ENCODE measurements at regions not wholly inside any gene's neighbourhood (a gene's known extent, or its start where the extent isn't known, plus 50 kb on each side); places are given as distances from the start of the nearest gene placed in this dataset.

DNA sequence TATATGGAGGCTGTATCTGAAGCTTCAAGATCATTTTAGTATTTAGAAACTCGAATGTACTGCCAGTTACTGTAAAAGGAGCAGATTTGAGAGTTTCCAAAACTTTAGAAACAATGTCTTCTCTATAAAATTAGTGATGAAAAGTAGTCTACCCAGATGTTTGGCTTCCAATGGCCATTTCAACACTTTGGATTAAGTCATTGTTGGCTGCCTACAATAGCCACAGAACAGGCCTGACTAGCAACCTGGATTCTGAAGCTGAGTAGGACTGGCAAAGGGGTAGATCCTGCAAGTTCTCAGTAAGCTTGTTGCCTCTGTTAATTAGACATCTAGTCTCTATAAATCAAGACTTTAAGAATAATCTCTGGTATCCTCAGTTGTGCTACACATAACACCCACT is 239.0 kb upstream of the KCNMB2 start:
- Histone ChIP-seq H3K4me1 (ENCODE audit: control insufficient read depth, insufficient read depth, low read length) (peaks cover 5% of the 10 kb centered on the region), H3K9me3 (ENCODE audit: control insufficient read depth, insufficient read depth, low read depth, low read length) (peaks cover 4% of the 10 kb centered on the region; the same call in 1 of the 2 replicates), H3K27ac (ENCODE audit: low read depth, low read length) (no peak overlapping the region), H3K27me3 (ENCODE audit: control insufficient read depth, insufficient read depth, low read length) (no peaks in the 10 kb centered on the region), H3K4me3 (ENCODE audit: low read depth, low read length) (no peak overlapping the region), H3K36me3 (ENCODE audit: control insufficient read depth, insufficient read depth, low read length) (no peaks in the 10 kb centered on the region), H3K9ac (ENCODE audit: low read length) (no peak overlapping the region)

DNA sequence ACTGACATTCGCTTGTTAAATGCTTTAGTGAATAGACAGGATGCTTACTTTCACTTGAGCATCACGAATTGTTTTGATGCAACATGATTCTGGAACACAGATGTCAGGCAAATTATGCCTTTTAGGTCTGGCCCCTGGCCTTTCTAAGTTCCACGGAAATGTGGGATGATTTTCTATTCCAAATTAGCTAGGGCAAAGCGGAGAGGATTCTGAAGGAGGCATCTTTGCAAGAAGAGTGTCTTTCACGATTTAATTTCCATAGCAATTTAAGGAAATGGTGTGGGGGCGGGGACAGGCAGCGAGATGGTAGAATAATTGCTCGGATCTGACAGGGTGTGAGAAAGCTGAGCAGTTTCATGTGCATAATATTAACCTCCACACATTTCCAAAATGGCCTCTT is 238.5 kb upstream of the KCNMB2 start:
- Histone ChIP-seq H3K9ac (ENCODE audit: low read length) (no peak overlapping the region), H3K27ac (ENCODE audit: low read depth, low read length) (no peak overlapping the region), H3K4me3 (ENCODE audit: low read depth, low read length) (no peak overlapping the region), H3K9me3 (ENCODE audit: control insufficient read depth, insufficient read depth, low read depth, low read length) (peaks cover 4% of the 10 kb centered on the region; the same call in 1 of the 2 replicates), H3K36me3 (ENCODE audit: control insufficient read depth, insufficient read depth, low read length) (no peaks in the 10 kb centered on the region), H3K27me3 (ENCODE audit: control insufficient read depth, insufficient read depth, low read length) (no peaks in the 10 kb centered on the region), H3K4me1 (ENCODE audit: control insufficient read depth, insufficient read depth, low read length) (peaks cover 5% of the 10 kb centered on the region)

DNA sequence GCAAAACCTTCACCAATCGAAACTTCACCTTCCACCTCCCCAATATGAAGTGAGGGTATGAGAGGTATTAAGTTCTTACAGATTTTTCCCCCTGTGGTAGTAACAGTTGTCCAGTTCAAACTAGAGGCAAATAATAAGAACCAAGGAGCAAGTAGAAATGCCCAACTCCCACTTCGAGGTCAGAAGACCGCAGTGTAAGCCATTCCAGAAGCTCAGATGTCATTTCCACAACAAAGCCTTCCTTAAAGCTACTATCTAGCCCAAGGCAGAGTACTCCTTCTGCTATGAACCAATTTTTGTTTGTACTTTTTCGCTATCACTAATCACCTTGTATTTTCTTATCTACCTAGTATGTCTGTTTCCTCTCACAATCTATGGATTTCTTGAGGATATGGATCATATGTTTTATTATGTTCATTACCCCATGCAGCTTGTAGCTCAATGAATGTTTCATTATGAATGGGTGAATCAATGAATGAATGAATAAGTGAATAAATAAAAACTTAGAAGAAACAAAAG is 235.7 kb upstream of the KCNMB2 start:
- H3K27me3 ChIP-seq (ENCODE audit: control insufficient read depth, insufficient read depth, low read length) = no peaks in the 10 kb centered on the region
- no peak overlapping the region for H3K4me3 ChIP-seq (ENCODE audit: low read depth, low read length)

DNA sequence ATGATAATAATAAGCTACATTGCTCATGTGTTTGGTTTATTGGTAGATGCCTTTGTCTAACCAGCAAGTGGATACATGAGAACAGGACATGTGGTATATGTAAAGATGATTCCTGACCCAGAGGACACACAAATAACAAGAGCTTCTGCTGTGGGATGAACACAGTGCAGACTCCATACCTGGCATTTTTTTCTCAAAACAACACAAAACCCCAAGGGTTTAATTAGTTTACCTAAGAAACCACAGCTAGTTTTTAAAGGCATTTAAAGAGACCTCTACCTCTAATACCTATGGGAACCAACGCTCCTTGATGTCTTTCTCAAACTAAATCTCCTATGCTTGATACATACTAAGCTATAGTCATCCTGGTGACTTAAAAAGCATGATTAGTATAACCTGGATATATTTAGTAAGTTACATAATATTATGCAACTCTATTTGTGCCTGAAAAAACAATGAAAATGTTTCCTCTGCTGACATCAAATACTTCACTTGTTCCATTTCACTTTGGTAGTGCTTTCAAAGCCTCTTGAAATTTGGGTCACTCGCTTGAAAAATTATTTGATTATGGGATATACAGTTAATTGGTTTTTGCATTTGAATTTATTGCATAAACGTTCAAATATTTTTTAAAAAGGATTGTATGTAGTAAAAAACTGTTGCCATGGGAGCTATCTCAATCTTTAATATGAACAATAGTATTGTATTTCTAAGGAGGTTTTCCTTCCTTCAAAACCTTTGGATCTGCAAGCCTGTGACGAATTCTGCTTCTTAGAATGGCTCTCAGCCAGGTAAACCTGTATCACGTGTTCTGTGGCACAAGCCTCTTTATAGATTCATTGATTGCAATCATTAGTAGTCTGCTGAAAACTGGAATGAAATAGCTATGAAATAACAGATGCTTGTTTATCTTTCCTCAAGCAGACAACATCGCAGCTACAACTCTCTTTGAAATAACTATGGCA is 233.0 kb upstream of the KCNMB2 start:
- Histone ChIP-seq H3K27ac (ENCODE audit: low read depth, low read length) (no peak overlapping the region), H3K4me3 (ENCODE audit: low read depth, low read length) (no peak overlapping the region), H3K36me3 (ENCODE audit: control insufficient read depth, insufficient read depth, low read length) (no peaks in the 10 kb centered on the region), H3K4me1 (ENCODE audit: control insufficient read depth, insufficient read depth, low read length) (peaks cover 5% of the 10 kb centered on the region), H3K9me3 (ENCODE audit: control insufficient read depth, insufficient read depth, low read depth, low read length) (peaks cover 2% of the 10 kb centered on the region; the same call in 1 of the 2 replicates), H3K27me3 (ENCODE audit: control insufficient read depth, insufficient read depth, low read length) (no peaks in the 10 kb centered on the region), H3K9ac (ENCODE audit: low read length) (no peak overlapping the region)

More for the DNA sequence above, 235.7 kb upstream of the KCNMB2 start:
- Histone ChIP-seq H3K9ac (ENCODE audit: low read length) (no peak overlapping the region), H3K36me3 (ENCODE audit: control insufficient read depth, insufficient read depth, low read length) (no peaks in the 10 kb centered on the region), H3K9me3 (ENCODE audit: control insufficient read depth, insufficient read depth, low read depth, low read length) (peaks cover 2% of the 10 kb centered on the region; the same call in 1 of the 2 replicates), H3K27ac (ENCODE audit: low read depth, low read length) (no peak overlapping the region), H3K4me1 (ENCODE audit: control insufficient read depth, insufficient read depth, low read length) (peaks cover 5% of the 10 kb centered on the region)

DNA sequence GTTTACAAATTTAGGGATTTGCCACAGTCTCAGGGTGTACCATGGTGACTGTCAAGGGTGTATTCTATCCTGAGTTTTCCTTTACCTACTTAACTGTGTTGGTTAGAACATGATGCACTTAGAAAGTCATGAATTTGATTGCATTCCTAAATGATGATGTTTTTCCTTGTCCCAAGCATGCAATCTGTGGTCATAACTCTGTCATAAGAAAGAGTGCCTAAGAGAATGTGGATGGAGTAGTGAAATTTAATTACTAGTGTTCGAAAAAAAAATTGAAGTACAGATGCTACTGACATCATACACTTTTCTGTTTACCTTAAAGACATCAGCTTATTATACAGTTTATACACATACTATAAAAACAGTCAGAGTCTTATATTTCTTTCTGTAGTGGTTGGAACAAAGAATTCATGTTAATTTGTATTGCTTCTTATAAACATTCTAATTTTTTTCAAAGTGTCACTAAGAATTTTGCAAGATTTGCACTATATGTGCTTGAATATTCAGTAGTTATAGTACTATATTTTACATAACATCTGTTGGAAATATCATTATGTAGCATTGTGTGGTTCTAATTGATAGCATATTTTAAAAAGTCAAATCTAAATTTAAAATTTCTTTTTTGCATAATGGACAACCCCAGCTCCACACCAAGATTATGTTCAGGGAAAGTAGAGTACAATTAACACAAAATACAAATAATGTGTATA is 231.3 kb upstream of the KCNMB2 start:
- Histone ChIP-seq H3K4me1 (ENCODE audit: control insufficient read depth, insufficient read depth, low read length) (peaks cover 5% of the 10 kb centered on the region), H3K9ac (ENCODE audit: low read length) (no peak overlapping the region), H3K27me3 (ENCODE audit: control insufficient read depth, insufficient read depth, low read length) (no peaks in the 10 kb centered on the region), H3K36me3 (ENCODE audit: control insufficient read depth, insufficient read depth, low read length) (no peaks in the 10 kb centered on the region), H3K9me3 (ENCODE audit: control insufficient read depth, insufficient read depth, low read depth, low read length) (peaks cover 2% of the 10 kb centered on the region; the same call in 1 of the 2 replicates), H3K4me3 (ENCODE audit: low read depth, low read length) (no peak overlapping the region), H3K27ac (ENCODE audit: low read depth, low read length) (no peak overlapping the region)

DNA sequence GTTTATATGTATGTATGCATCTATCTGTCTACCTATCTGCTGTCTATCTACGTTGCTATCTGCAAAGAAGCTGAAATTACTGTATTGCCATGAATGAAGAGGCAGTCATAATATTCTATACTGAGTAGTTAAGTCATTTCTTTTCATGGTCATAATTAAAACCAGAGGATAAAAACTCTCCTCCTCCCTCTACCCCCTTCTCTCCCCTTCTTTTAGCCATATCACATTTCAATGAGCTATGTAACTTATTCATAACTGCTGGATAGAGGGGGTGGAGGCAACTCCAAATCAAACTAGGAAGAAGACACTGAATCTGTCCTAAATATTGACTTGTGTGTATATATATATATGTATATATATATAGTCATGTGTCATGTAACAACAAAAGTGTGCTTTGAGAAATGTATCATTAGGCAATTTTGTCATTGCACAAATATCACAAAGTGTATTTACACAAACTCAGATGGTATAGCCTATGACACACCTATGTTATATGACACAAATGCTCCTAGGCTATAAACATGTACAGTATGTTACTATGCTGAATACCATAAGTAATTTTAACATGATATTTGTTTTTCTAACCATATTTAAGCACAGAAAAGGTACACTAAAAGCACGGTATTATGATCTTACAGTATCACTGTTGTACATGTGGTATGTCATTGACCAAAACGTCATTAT is 229.7 kb upstream of the KCNMB2 start:
- H3K27ac ChIP-seq (ENCODE audit: low read depth, low read length) = no peak overlapping the region
- H3K9me3 ChIP-seq (ENCODE audit: control insufficient read depth, insufficient read depth, low read depth, low read length) = peaks cover 2% of the 10 kb centered on the region; the same call in 1 of the 2 replicates
- no peaks in the 10 kb centered on the region for H3K27me3 ChIP-seq (ENCODE audit: control insufficient read depth, insufficient read depth, low read length)
- H3K36me3 ChIP-seq (ENCODE audit: control insufficient read depth, insufficient read depth, low read length) = no peaks in the 10 kb centered on the region
- no peak overlapping the region for H3K9ac ChIP-seq (ENCODE audit: low read length)
- H3K4me1 ChIP-seq (ENCODE audit: control insufficient read depth, insufficient read depth, low read length) = no peaks in the 10 kb centered on the region
- H3K4me3 ChIP-seq (ENCODE audit: low read depth, low read length) = no peak overlapping the region

DNA sequence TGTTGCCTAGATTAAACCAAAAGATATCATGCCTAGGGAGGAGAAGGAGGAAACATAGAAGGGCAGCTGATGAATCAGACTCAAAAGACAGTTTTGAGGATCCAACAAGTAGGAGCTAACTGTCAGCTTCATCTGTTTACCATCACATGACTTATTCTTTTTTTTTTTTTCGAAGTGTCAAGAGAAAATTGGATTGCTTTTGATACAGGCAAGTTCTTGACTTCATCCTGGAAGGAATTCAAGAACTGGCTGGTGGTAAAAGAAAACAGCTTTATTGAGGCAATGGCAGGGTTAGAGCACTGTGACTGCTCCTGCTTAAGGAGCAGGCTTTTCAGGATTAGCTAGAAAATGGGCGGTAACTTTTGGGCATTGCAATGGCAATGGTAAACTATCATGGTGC is 227.5 kb upstream of the KCNMB2 start:
- H3K9ac ChIP-seq (ENCODE audit: low read length) = no peak overlapping the region
- peaks cover 2% of the 10 kb centered on the region; the same call in 1 of the 2 replicates for H3K9me3 ChIP-seq (ENCODE audit: control insufficient read depth, insufficient read depth, low read depth, low read length)
- H3K27me3 ChIP-seq (ENCODE audit: control insufficient read depth, insufficient read depth, low read length) = no peaks in the 10 kb centered on the region
- H3K4me3 ChIP-seq (ENCODE audit: low read depth, low read length) = no peak overlapping the region
- no peaks in the 10 kb centered on the region for H3K4me1 ChIP-seq (ENCODE audit: control insufficient read depth, insufficient read depth, low read length)
- no peak overlapping the region for H3K27ac ChIP-seq (ENCODE audit: low read depth, low read length)
- H3K36me3 ChIP-seq (ENCODE audit: control insufficient read depth, insufficient read depth, low read length) = no peaks in the 10 kb centered on the region

DNA sequence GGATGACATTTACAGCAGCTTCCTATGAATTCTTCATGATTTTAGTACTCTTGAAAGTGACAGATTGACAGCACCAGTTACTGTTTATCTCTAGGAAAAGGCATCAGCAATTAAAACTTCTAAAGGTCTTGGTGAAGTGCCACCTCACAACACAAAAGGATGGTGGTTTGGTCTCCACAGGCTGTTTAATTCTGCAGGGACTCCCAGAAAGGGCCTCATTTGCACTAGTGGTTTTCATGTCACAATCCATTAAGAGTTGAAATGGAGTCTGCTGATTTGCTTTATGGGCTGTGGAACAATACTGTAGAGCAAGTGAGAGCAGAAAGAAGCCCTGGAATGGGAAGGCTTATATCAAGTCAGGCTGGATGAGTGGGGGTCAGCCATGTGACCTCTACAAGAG is 225.3 kb upstream of the KCNMB2 start:
- H3K4me3 ChIP-seq (ENCODE audit: low read depth, low read length) = no peak overlapping the region

DNA sequence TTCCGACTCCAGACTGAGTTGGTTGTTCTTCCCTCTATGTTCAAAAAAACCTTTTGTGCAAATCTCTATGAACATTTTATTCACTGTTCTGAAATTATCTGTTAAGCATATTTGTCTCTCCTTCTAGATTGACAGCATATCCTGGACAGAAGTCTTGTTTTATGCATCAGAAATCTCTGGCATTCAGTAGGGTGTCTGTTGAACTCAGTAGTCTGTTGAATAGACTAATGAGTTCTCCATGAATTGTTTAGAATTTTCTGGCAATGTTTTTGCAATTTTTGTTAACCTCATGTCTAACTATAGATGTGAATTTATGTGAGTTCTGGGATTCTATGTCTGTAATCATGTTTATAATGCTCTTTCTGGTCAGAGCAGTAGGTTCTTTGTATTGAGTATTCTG is 222.5 kb upstream of the KCNMB2 start:
- H3K4me1 ChIP-seq (ENCODE audit: control insufficient read depth, insufficient read depth, low read length) = no peaks in the 10 kb centered on the region; the same call in 1 of the 2 replicates
- no peaks in the 10 kb centered on the region for H3K27me3 ChIP-seq (ENCODE audit: control insufficient read depth, insufficient read depth, low read length)
- no peaks in the 10 kb centered on the region for H3K9me3 ChIP-seq (ENCODE audit: control insufficient read depth, insufficient read depth, low read depth, low read length)
- H3K36me3 ChIP-seq (ENCODE audit: control insufficient read depth, insufficient read depth, low read length) = no peaks in the 10 kb centered on the region
- H3K27ac ChIP-seq (ENCODE audit: low read depth, low read length) = no peak overlapping the region
- H3K9ac ChIP-seq (ENCODE audit: low read length) = no peak overlapping the region
- no peak overlapping the region for H3K4me3 ChIP-seq (ENCODE audit: low read depth, low read length)

More for the DNA sequence above, 225.3 kb upstream of the KCNMB2 start:
- Histone ChIP-seq H3K36me3 (ENCODE audit: control insufficient read depth, insufficient read depth, low read length) (no peaks in the 10 kb centered on the region), H3K4me1 (ENCODE audit: control insufficient read depth, insufficient read depth, low read length) (no peaks in the 10 kb centered on the region), H3K9me3 (ENCODE audit: control insufficient read depth, insufficient read depth, low read depth, low read length) (no peaks in the 10 kb centered on the region), H3K27me3 (ENCODE audit: control insufficient read depth, insufficient read depth, low read length) (no peaks in the 10 kb centered on the region), H3K27ac (ENCODE audit: low read depth, low read length) (no peak overlapping the region), H3K9ac (ENCODE audit: low read length) (no peak overlapping the region)

DNA sequence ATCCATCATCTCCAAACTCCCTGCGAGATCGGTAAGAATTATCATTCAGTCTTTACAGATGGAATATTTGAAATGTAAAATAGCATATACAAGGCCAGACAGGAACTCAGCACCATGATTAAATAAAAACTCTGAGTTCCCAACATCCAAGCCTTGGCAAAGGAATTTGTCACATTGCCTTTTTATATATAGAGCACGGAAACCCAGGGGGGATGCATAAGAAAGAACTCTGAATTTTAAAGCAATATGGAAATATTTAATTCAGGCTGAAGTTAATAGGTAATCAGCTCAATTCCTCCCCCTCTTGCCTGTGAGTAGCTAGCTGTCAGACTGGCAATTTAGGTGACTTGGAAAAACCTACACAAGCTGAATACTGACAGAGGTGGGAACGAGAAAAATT is 217.9 kb upstream of the KCNMB2 start:
- Histone ChIP-seq H3K4me3 (ENCODE audit: low read depth, low read length) (no peak overlapping the region), H3K27ac (ENCODE audit: low read depth, low read length) (no peak overlapping the region), H3K9me3 (ENCODE audit: control insufficient read depth, insufficient read depth, low read depth, low read length) (no peaks in the 10 kb centered on the region), H3K9ac (ENCODE audit: low read length) (no peak overlapping the region), H3K36me3 (ENCODE audit: control insufficient read depth, insufficient read depth, low read length) (no peaks in the 10 kb centered on the region), H3K4me1 (ENCODE audit: control insufficient read depth, insufficient read depth, low read length) (no peaks in the 10 kb centered on the region; the same call in 1 of the 2 replicates), H3K27me3 (ENCODE audit: control insufficient read depth, insufficient read depth, low read length) (no peaks in the 10 kb centered on the region)

All from HUES6 (cell line).